PC-9 (cell line): ENCODE measurements at regions not wholly inside any gene's neighbourhood (a gene's known extent, or its start where the extent isn't known, plus 50 kb on each side); places are given as distances from the start of the nearest gene placed in this dataset.

Experiments used
- BruUV-seq: library from RNA; stranded (reverse); fragments of 400-500 nt; replicated peaks from 2 replicates; lab custom pipeline; 2021; lab: Mats Ljungman, UMichigan
- CTCF ChIA-PET: fragments of 300-600 bp; sonication (Branson Sonifier 250); formaldehyde crosslinking; loops from one replicate; lab custom pipeline; 2022; ENCODE audit warnings: antibody characterized with exemption; lab: Charles Lee
- POLR2A ChIA-PET: fragments of 300-600 bp; sonication (Branson Sonifier 250); formaldehyde crosslinking; loops from one replicate; lab custom pipeline; 2022; ENCODE audit warnings: antibody characterized with exemption; ENCODE audit not compliant: unreplicated experiment; lab: Charles Lee
- DNase-seq, 2 experiments: peaks; one replicate each; pipeline versions ENCODE4 v3.0.0 to v3.0.0-alpha.2; 2015 to 2022; ENCODE audit warnings: mixed read lengths in 1 of 2
- H2AFZ ChIP-seq: fragments of 200-600 bp; sonication (generic); 2 replicates; pipeline ENCODE4 v1.8.1; 2017; ENCODE audit warnings: antibody characterized with exemption
- H3F3A ChIP-seq: fragments of 200-600 bp; sonication (generic); 2 replicates; pipeline ENCODE4 v1.8.1; 2017; ENCODE audit warnings: antibody characterized with exemption, mild to moderate bottlenecking, low read depth; ENCODE audit not compliant: insufficient read depth
- H3K27ac ChIP-seq: fragments of 200-600 bp; sonication (generic); 2 replicates; pipeline ENCODE4 v1.6.1; 2016; ENCODE audit warnings: mixed run types
- H3K27me3 ChIP-seq: fragments of 200-600 bp; sonication (generic); 2 replicates; pipeline ENCODE4 v1.6.1; 2016; ENCODE audit warnings: low read depth, mixed run types; ENCODE audit not compliant: insufficient read depth
- H3K36me3 ChIP-seq: fragments of 200-600 bp; sonication (generic); 2 replicates; pipeline ENCODE4 v1.6.1; 2016; ENCODE audit warnings: low read depth, mixed run types
- H3K4me1 ChIP-seq: fragments of 200-600 bp; sonication (generic); replicated peaks from 2 replicates; pipeline ENCODE4 v1.6.1; 2016; ENCODE audit warnings: mixed run types; ENCODE audit not compliant: insufficient read depth
- H3K4me2 ChIP-seq: fragments of 200-600 bp; sonication (generic); 2 replicates; pipeline ENCODE4 v1.6.1; 2017; ENCODE audit warnings: mixed run types
- H3K4me3 ChIP-seq: fragments of 200-600 bp; sonication (generic); 2 replicates; pipeline ENCODE4 v1.6.1; 2016; ENCODE audit warnings: mixed run types
- H3K79me2 ChIP-seq: fragments of 200-600 bp; sonication (generic); 2 replicates; pipeline ENCODE4 v1.6.1; 2017; ENCODE audit warnings: low read depth, mixed run types
- H3K9me2 ChIP-seq: fragments of 200-600 bp; sonication (generic); 2 replicates; pipeline ENCODE4 v1.8.1; 2017; ENCODE audit warnings: mild to moderate bottlenecking; ENCODE audit not compliant: insufficient read depth
- H3K9me3 ChIP-seq: fragments of 200-600 bp; sonication (generic); 2 replicates; pipeline ENCODE4 v1.8.1; 2016; ENCODE audit warnings: low read depth; ENCODE audit not compliant: insufficient read depth
- H4K20me1 ChIP-seq: fragments of 200-600 bp; sonication (generic); 2 replicates; pipeline ENCODE4 v1.8.1; 2017; ENCODE audit not compliant: insufficient read depth
- EZH2 ChIP-seq: fragments of 200-600 bp; sonication (generic); IDR thresholded peaks from 2 replicates; pipeline ENCODE4 v1.8.0; 2017; ENCODE audit warnings: antibody characterized with exemption, low read depth
- intact Hi-C: fragments of 100-400 bp; cut with micrococcal nuclease; formaldehyde crosslinking; loops from one replicate; pipeline ENCODE4 v1.10.0; 2022; ENCODE audit not compliant: unreplicated experiment
- TF ChIP-seq, protein P1 (sequence below): fragments of 200-600 bp; sonication (generic); conservative IDR thresholded peaks from 2 replicates; pipeline ENCODE4 v1.6.1; 2017; ENCODE audit warnings: mixed run types, antibody characterized with exemption, mild to moderate bottlenecking, moderate library complexity

DNA sequence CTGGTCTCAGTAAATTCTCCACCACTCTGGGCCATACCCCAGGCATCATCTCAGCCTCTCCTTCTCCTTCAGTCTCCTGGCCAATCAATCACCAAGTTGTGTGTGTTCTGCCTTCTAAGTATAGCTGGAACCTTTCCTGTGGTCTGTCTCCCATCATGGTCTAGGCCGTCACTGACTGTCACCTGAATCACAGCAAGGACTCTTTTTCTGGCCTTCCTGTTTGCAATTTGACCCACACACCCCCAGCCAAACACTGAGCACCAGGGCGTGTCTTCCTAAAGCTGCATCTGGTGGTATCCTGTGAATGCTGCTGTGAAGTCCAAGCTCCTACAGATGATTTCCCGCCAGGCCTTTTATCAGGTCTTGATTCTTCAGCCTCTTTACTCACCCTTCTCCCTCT lies 52.6 kb upstream of the PRELID3B start:
- CTCF ChIA-PET: no interaction called here
- POLR2A ChIA-PET: no interaction called here
- no peak overlapping the region for H2AFZ ChIP-seq
- no peaks in the 10 kb centered on the region for H3K36me3 ChIP-seq
- TF ChIP-seq EZH2: no peak
- TF ChIP-seq, protein P1, sequence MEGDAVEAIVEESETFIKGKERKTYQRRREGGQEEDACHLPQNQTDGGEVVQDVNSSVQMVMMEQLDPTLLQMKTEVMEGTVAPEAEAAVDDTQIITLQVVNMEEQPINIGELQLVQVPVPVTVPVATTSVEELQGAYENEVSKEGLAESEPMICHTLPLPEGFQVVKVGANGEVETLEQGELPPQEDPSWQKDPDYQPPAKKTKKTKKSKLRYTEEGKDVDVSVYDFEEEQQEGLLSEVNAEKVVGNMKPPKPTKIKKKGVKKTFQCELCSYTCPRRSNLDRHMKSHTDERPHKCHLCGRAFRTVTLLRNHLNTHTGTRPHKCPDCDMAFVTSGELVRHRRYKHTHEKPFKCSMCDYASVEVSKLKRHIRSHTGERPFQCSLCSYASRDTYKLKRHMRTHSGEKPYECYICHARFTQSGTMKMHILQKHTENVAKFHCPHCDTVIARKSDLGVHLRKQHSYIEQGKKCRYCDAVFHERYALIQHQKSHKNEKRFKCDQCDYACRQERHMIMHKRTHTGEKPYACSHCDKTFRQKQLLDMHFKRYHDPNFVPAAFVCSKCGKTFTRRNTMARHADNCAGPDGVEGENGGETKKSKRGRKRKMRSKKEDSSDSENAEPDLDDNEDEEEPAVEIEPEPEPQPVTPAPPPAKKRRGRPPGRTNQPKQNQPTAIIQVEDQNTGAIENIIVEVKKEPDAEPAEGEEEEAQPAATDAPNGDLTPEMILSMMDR: no peak
- no peaks in the 10 kb centered on the region for H3K9me2 ChIP-seq
- no peaks in the 10 kb centered on the region for H3K9me3 ChIP-seq
- no peaks in the 10 kb centered on the region for H3F3A ChIP-seq
- no peaks in the 10 kb centered on the region for H3K4me1 ChIP-seq
- H4K20me1 ChIP-seq: no peaks in the 10 kb centered on the region
- no peak for DNase-seq
- BruUV-seq: no TSS peak
- no peak overlapping the region for H3K27ac ChIP-seq
- peaks cover 37% of the 10 kb centered on the region for H3K27me3 ChIP-seq
- intact Hi-C loops: no loop called here
- no peak overlapping the region for H3K4me2 ChIP-seq
- no peak overlapping the region for H3K4me3 ChIP-seq
- no peaks in the 10 kb centered on the region for H3K79me2 ChIP-seq

DNA sequence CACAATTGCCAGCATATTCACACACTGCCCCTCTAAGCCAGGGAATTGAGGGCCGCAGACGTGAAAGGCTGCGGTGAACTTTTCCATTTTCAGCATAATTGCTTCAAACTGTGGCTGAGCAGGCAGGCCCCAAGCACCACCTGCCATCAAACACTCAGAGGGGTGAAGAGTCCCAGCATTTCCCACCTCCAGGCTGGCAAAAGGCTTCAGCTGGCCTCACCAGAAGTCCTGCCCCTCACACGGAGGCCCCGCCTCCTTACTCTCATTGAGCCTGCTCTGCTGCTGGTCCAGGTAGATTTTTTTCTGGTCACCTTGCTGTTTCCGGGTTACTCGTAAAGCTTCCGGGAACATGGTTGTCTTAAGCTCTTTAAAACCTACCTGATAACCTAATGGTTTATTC lies 52.0 kb upstream of the PRELID3B start:
- H3K27ac ChIP-seq: no peak overlapping the region
- no peaks in the 10 kb centered on the region for H4K20me1 ChIP-seq
- POLR2A ChIA-PET: no interaction called here
- no peak overlapping the region for H2AFZ ChIP-seq
- H3K27me3 ChIP-seq: peaks cover 32% of the 10 kb centered on the region
- H3K36me3 ChIP-seq: no peaks in the 10 kb centered on the region
- no peak overlapping the region for H3K4me2 ChIP-seq
- H3F3A ChIP-seq: no peaks in the 10 kb centered on the region
- CTCF ChIA-PET: no interaction called here
- no peaks in the 10 kb centered on the region for H3K4me1 ChIP-seq
- no peaks in the 10 kb centered on the region for H3K9me2 ChIP-seq
- intact Hi-C loops: no loop called here
- H3K4me3 ChIP-seq: no peak overlapping the region
- DNase-seq: no peak
- BruUV-seq: no TSS peak
- no peak for TF ChIP-seq EZH2
- TF ChIP-seq, protein P1: no peak
- no peaks in the 10 kb centered on the region for H3K9me3 ChIP-seq
- no peaks in the 10 kb centered on the region for H3K79me2 ChIP-seq
